GM20431 (cell line): ENCODE measurements at regions not wholly inside any gene's neighbourhood (a gene's known extent, or its start where the extent isn't known, plus 50 kb on each side); places are given as distances from the start of the nearest gene placed in this dataset.

ENCODE experiments used
- in situ Hi-C: fragments of 300-500 bp; cut with MseI, MboI; formaldehyde crosslinking; loops from one replicate; pipeline ENCODE4 v1.15.0; 2020; ENCODE audit warnings: low sequenced_read_pairs; ENCODE audit not compliant: unreplicated experiment

GRCh38 chr7:25541877-25542276, 313.6 kb upstream of the NPVF start:
- in situ Hi-C loops: no loop called here

GRCh38 chr7:25543210-25543609, 314.9 kb upstream of the NPVF start:
- in situ Hi-C loops: no loop called here

GRCh38 chr7:25543798-25544197, 315.5 kb upstream of the NPVF start:
- in situ Hi-C loops: no loop called here

- in situ Hi-C loops: no loop called here
These were observed 316.0 kb upstream of the NPVF start for GRCh38 chr7:25544254-25544653.

- in situ Hi-C loops: no loop called here
These were observed 317.1 kb upstream of the NPVF start for GRCh38 chr7:25545124-25546008.

GRCh38 chr7:25546306-25546705, 318.0 kb upstream of the NPVF start:
- in situ Hi-C loops: no loop called here

GRCh38 chr7:25549271-25549921, 321.1 kb upstream of the NPVF start:
- in situ Hi-C loops: no loop called here

GRCh38 chr7:25550149-25550548, 321.9 kb upstream of the NPVF start:
- in situ Hi-C loops: no loop called here

GRCh38 chr7:25552998-25553397, 324.7 kb upstream of the NPVF start:
- in situ Hi-C loops: no loop called here

- in situ Hi-C loops: no loop called here
These were observed 325.4 kb upstream of the NPVF start for GRCh38 chr7:25553580-25554291.

- in situ Hi-C loops: no loop called here
These were observed 329.2 kb upstream of the NPVF start for GRCh38 chr7:25557379-25557917.

- in situ Hi-C loops: no loop called here
These were observed 329.6 kb upstream of the NPVF start for GRCh38 chr7:25557930-25558329.

- in situ Hi-C loops: no loop called here
These were observed 330.3 kb upstream of the NPVF start for GRCh38 chr7:25558605-25559004.

- in situ Hi-C loops: loop anchor here (10.0 kb wide), 1 partner anchor 295 kb away; no protein-coding TSS in a partner anchor
These were observed 331.5 kb upstream of the NPVF start for GRCh38 chr7:25559581-25560367.

- in situ Hi-C loops: loop anchor here (10.0 kb wide), 1 partner anchor 298 kb away; no protein-coding TSS in a partner anchor
These were observed 334.4 kb upstream of the NPVF start for GRCh38 chr7:25562673-25563182.

GRCh38 chr7:25565002-25565401, 336.7 kb upstream of the NPVF start:
- in situ Hi-C loops: loop anchor here (10.0 kb wide), 1 partner anchor 300 kb away; no protein-coding TSS in a partner anchor

- in situ Hi-C loops: loop anchor here (10.0 kb wide), 1 partner anchor 301 kb away; no protein-coding TSS in a partner anchor
These were observed 337.7 kb upstream of the NPVF start for GRCh38 chr7:25565949-25566348.

GRCh38 chr7:25567430-25567829, 339.1 kb upstream of the NPVF start:
- in situ Hi-C loops: loop anchor here (10.0 kb wide), 1 partner anchor 303 kb away; no protein-coding TSS in a partner anchor

- in situ Hi-C loops: loop anchor here (10.0 kb wide), 1 partner anchor 305 kb away; no protein-coding TSS in a partner anchor
These were observed 341.5 kb upstream of the NPVF start for GRCh38 chr7:25569765-25570164.
